ENCODE measurements at regions not wholly inside any gene's neighbourhood (a gene's known extent, or its start where the extent isn't known, plus 50 kb on each side); places are given as distances from the start of the nearest gene placed in this dataset.

- no peak for ATAC-seq
- no peaks in the 10 kb centered on the region for H3K9me3 ChIP-seq
- 25% methylated on average over 1 of the region's 1 CpG for WGBS (ENCODE audit: insufficient coverage, low coverage, low lambda C conversion rate, missing lambda C conversion rate)
Measured at GRCh38 chr5:130568791-130569190, 596.3 kb downstream of the HINT1 start.

GRCh38 chr5:130555429-130555828 is 609.6 kb downstream of the HINT1 start:
- H3K27me3 ChIP-seq = no peaks in the 10 kb centered on the region
- H3K4me3 ChIP-seq = no peak overlapping the region
- WGBS (ENCODE audit: insufficient coverage, low coverage, low lambda C conversion rate, missing lambda C conversion rate) = 32% methylated on average over 2 of the region's 3 CpGs
- H3K27ac ChIP-seq = no peak overlapping the region
- TF ChIP-seq CTCF (IDR thresholded peaks at IDR 0.05) = no peak
- TF ChIP-seq POLR2A (IDR thresholded peaks at IDR 0.05) = no peak
- H3K36me3 ChIP-seq = no peaks in the 10 kb centered on the region
- intact Hi-C loops (cut with DNase I) = no loop called here
- no peaks in the 10 kb centered on the region for H3K9me3 ChIP-seq
- no peaks in the 10 kb centered on the region for H3K4me1 ChIP-seq
- no peak for DNase-seq
- no peak for ATAC-seq

More at GRCh38 chr5:130568791-130569190, 596.3 kb downstream of the HINT1 start:
- Histone ChIP-seq H3K4me1 (no peaks in the 10 kb centered on the region), H3K27me3 (no peaks in the 10 kb centered on the region), H3K4me3 (no peak overlapping the region), H3K27ac (no peak overlapping the region), H3K36me3 (no peaks in the 10 kb centered on the region)
- intact Hi-C loops (cut with DNase I) = no loop called here
- TF ChIP-seq POLR2A (IDR thresholded peaks at IDR 0.05) (no peak), CTCF (IDR thresholded peaks at IDR 0.05) (no peak)
- no peak for DNase-seq

- TF ChIP-seq POLR2A (IDR thresholded peaks at IDR 0.05) = no peak
- TF ChIP-seq CTCF (IDR thresholded peaks at IDR 0.05) = no peak
- H3K36me3 ChIP-seq = no peaks in the 10 kb centered on the region
- ATAC-seq (no peak), DNase-seq (no peak)
- intact Hi-C loops (cut with DNase I) = no loop called here
- 33% methylated on average over 2 of the region's 2 CpGs for WGBS (ENCODE audit: insufficient coverage, low coverage, low lambda C conversion rate, missing lambda C conversion rate)
- no peaks in the 10 kb centered on the region for H3K9me3 ChIP-seq
- H3K4me1 ChIP-seq = no peaks in the 10 kb centered on the region
- H3K27ac ChIP-seq = no peak overlapping the region
- H3K4me3 ChIP-seq = no peak overlapping the region
- no peaks in the 10 kb centered on the region for H3K27me3 ChIP-seq
Measured at GRCh38 chr5:130550562-130550928, 614.5 kb downstream of the HINT1 start.

- 60% methylated on average over 5 of the region's 5 CpGs for WGBS (ENCODE audit: insufficient coverage, low coverage, low lambda C conversion rate, missing lambda C conversion rate)
- H3K27me3 ChIP-seq = no peaks in the 10 kb centered on the region
- TF ChIP-seq CTCF (IDR thresholded peaks at IDR 0.05) (no peak), POLR2A (IDR thresholded peaks at IDR 0.05) (no peak)
- intact Hi-C loops (cut with DNase I) = no loop called here
- no peaks in the 10 kb centered on the region for H3K4me1 ChIP-seq
- H3K27ac ChIP-seq = no peak overlapping the region
- no peak for ATAC-seq
- H3K9me3 ChIP-seq = no peaks in the 10 kb centered on the region
- H3K4me3 ChIP-seq = no peak overlapping the region
- no peak for DNase-seq
- no peaks in the 10 kb centered on the region for H3K36me3 ChIP-seq
Measured at GRCh38 chr5:130549884-130550561, 615.0 kb downstream of the HINT1 start.

GRCh38 chr5:130546211-130546610 is 618.8 kb downstream of the HINT1 start:
- intact Hi-C loops (cut with DNase I) = no loop called here
- H3K27ac ChIP-seq = no peak overlapping the region
- no peaks in the 10 kb centered on the region for H3K27me3 ChIP-seq
- no peaks in the 10 kb centered on the region for H3K9me3 ChIP-seq
- no peak for DNase-seq
- ATAC-seq = no peak
- TF ChIP-seq CTCF (IDR thresholded peaks at IDR 0.05) = no peak
- TF ChIP-seq POLR2A (IDR thresholded peaks at IDR 0.05) = no peak
- H3K4me3 ChIP-seq = no peak overlapping the region
- H3K36me3 ChIP-seq = no peaks in the 10 kb centered on the region
- WGBS (ENCODE audit: insufficient coverage, low coverage, low lambda C conversion rate, missing lambda C conversion rate) = 100% methylated on average over 1 of the region's 1 CpG
- no peaks in the 10 kb centered on the region for H3K4me1 ChIP-seq

Measured in right lobe of liver (tissue), 6 donors.